Astrocyte of the hippocampus (primary cell): ENCODE measurements at regions not wholly inside any gene's neighbourhood (a gene's known extent, or its start where the extent isn't known, plus 50 kb on each side); places are given as distances from the start of the nearest gene placed in this dataset.

Source experiments
- DNase-seq: peaks from one replicate; pipeline ENCODE4 v3.0.0; 2011; ENCODE audit warnings: low read depth, low spot score

DNA sequence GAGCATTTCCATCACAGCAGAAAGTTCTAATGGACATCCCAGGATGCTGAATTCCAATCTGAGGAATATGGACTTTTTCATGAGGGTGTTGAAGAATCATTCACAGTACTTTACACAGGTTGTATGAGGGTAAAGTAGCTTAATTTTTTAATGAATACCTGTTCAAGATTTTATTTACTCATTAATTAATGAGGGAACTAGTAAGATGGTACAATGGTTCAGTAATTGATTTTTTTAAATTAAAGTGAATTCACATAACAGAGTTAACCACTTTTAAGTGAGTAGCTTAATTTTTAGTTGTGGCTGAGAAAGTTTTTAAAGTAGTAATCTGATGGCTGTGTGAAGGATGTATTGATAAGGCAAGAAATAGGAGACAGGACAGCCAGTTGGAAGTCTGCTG lies 266.5 kb downstream of the GFRA1 start:
- DNase-seq = no peak

DNA sequence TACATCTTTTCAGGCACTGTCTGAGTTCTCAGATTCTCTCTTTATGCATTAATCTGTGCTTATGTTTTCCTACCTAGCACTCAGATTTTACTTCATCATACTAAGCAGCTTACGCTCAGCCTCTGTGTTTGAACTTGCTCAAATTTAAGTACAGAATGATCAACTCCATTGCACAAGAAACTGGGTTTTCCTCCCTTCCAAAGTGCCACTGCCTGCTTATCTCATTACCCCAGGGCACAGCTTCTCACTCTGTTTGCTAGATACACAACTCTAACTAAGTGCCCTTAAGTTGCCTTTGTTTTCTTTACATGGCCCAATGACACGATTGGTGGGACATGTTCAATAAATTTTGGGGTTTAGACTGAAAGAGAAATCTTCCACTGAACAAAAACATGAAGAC lies 267.7 kb downstream of the GFRA1 start:
- DNase-seq = no peak

DNA sequence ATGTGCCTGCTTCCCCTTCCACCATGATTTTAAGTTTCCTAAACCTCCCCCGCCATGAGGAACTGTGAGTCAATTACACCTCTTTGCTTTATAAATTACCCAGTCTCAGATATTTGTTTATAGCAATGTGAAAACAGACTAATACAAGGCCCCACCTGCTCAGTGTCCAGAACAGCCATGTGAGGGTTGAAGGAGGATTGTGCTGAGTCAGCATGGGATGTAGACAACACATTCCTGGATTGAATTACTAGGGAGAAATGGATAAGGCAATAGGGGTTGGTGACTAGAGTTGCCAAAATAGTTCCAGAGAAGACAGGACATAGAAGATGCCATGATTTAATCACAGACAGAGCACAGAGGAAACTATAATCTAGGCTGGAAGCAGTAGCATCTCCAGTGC lies 270.3 kb downstream of the GFRA1 start:
- no peak for DNase-seq

DNA sequence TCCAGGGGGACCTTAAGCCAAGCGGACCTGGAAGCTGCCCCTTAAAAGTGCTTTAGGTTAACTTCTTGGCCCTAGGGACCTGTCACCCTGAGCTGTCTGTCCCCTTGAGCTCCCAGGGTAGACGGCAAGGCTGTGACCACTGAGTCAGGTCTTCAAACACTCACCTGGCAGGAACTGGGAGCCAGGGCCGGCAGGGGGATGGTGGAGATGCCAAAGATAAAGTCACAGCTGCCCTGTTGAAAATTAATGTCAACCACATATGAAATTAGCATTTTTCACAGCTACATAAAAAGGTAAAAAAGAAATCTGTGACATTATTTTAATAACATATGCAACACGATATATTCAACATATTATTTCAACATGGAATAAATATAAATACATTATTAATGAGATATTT lies 271.0 kb downstream of the GFRA1 start:
- DNase-seq = no peak

DNA sequence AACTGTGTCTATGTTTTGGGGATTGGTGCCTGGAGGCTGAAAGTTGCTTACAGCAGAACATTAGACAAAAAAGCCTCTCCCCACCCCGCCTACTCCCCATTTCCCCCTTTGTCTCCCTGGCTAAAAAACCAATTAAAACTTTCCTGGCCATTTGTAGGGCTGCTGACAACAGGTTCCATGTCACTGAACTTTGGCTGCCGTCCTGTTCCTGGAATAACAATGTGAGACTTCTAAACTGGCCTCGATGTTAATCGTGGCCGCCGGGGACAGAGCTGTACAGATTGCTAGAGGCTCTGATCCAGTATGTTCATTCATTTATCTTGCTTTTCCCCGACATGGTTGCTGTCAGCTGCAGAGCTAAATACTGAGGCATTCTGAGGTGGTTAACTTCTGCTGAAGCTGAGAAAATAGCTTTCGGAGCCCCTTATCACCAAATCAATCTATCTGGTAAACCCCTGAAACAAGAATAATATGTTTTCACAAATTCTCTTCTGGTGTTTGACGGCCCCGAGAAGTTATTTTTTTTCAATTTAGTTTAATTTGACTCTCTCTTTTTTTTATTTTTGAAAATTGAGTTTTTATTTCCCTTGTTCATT lies 271.6 kb downstream of the GFRA1 start:
- peak; percentile 44 for DNase-seq

DNA sequence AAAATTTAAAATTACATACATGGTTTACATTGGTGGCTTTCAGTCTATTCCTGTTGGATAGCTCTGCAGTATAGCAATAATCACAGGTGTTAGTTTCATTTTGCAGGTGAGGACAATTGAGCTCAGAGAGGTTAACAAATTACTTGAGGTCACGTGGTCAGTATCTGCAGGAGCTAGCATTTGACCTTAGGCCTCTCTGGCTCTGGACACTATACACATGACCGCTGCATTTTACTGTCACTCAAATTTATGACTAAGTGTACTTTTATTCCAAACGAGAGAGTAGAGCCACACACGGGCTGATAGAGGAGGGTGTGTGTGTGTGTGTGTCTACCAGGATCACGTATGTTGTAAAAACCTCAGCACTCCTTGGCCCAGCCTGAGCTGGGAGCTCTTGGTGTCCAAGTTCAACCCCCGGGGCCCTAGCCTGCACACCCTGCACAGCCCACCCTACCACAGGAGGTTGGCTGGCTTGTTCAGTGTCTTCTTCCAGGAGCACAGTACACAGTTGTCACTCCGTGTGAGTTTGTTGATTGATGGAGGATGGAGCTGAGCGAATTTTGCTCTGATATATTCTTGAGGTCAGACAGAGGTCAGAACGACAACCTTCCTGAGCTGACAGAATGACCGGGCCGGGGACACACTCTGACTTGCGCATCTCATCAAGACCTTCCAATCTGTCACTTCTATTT lies 272.7 kb downstream of the GFRA1 start:
- no peak for DNase-seq
